DOHH2 (cell line): ENCODE measurements at regions not wholly inside any gene's neighbourhood (a gene's known extent, or its start where the extent isn't known, plus 50 kb on each side); places are given as distances from the start of the nearest gene placed in this dataset.

Experiments
- H3F3A ChIP-seq: fragments of 200-600 bp; sonication (generic), shearing (Covaris generic); 2 replicates; pipeline ENCODE4 v1.6.0; 2016; ENCODE audit warnings: antibody characterized with exemption, mild to moderate bottlenecking; ENCODE audit not compliant: control insufficient read depth, insufficient read depth
- H3K27ac ChIP-seq: fragments of 200-600 bp; sonication (generic); 2 replicates; pipeline ENCODE4 v1.5.1; 2014; ENCODE audit warnings: low read depth, mild to moderate bottlenecking, low read length, moderate library complexity
- H3K27me3 ChIP-seq: fragments of 200-600 bp; sonication (generic); 2 replicates; pipeline ENCODE4 v1.6.1; 2014; ENCODE audit warnings: mild to moderate bottlenecking, low read length, mixed read lengths; ENCODE audit not compliant: control insufficient read depth
- H3K36me3 ChIP-seq: fragments of 200-600 bp; sonication (generic); 2 replicates; pipeline ENCODE4 v1.6.1; 2014; ENCODE audit warnings: mild to moderate bottlenecking, low read length, moderate library complexity, mixed read lengths; ENCODE audit not compliant: control insufficient read depth
- H3K4me1 ChIP-seq: fragments of 200-600 bp; sonication (generic); 2 replicates; pipeline ENCODE4 v1.6.1; 2014; ENCODE audit warnings: mild to moderate bottlenecking, low read length, mixed read lengths; ENCODE audit not compliant: control insufficient read depth
- H3K4me2 ChIP-seq: fragments of 200-600 bp; sonication (generic); 2 replicates; pipeline ENCODE4 v1.6.0; 2014; ENCODE audit warnings: mild to moderate bottlenecking, low read length, moderate library complexity
- H3K4me3 ChIP-seq: fragments of 200-600 bp; sonication (generic); 2 replicates; pipeline ENCODE4 v1.5.1; 2014; ENCODE audit warnings: mild to moderate bottlenecking, low read length, mixed read lengths
- H3K79me2 ChIP-seq: fragments of 200-600 bp; sonication (generic); 2 replicates; pipeline ENCODE4 v1.6.1; 2014; ENCODE audit warnings: mild to moderate bottlenecking, low read length, mixed read lengths; ENCODE audit not compliant: control insufficient read depth
- H3K9me2 ChIP-seq: fragments of 200-600 bp; sonication (generic); replicated peaks from 2 replicates; pipeline ENCODE4 v1.6.1; 2014; ENCODE audit warnings: mild to moderate bottlenecking, low read length, mixed read lengths; ENCODE audit not compliant: control insufficient read depth
- H3K9me3 ChIP-seq: fragments of 200-600 bp; sonication (generic); 2 replicates; pipeline ENCODE4 v1.6.1; 2014; ENCODE audit warnings: antibody characterized with exemption, low read length, mixed read lengths; ENCODE audit not compliant: control insufficient read depth, insufficient read depth
- H4K20me1 ChIP-seq: fragments of 200-600 bp; sonication (generic); 2 replicates; pipeline ENCODE4 v1.6.0; 2014; ENCODE audit warnings: low read depth, mild to moderate bottlenecking, antibody characterized with exemption, low read length, moderate library complexity; ENCODE audit not compliant: control insufficient read depth, insufficient read depth
- EZH2phosphoT487 ChIP-seq: fragments of 200-600 bp; sonication (generic); IDR thresholded peaks from 2 replicates; pipeline ENCODE4 v1.6.1; 2017; ENCODE audit warnings: borderline replicate concordance, mild to moderate bottlenecking, antibody characterized with exemption, low read length, moderate library complexity, mixed read lengths
- TF ChIP-seq, protein P1 (sequence below): fragments of 200-600 bp; sonication (generic); IDR thresholded peaks from one replicate; pipeline ENCODE4 v1.5.1; 2014; ENCODE audit warnings: antibody characterized with exemption, mild to moderate bottlenecking, low read depth, low read length; ENCODE audit not compliant: poor library complexity, severe bottlenecking

DNA sequence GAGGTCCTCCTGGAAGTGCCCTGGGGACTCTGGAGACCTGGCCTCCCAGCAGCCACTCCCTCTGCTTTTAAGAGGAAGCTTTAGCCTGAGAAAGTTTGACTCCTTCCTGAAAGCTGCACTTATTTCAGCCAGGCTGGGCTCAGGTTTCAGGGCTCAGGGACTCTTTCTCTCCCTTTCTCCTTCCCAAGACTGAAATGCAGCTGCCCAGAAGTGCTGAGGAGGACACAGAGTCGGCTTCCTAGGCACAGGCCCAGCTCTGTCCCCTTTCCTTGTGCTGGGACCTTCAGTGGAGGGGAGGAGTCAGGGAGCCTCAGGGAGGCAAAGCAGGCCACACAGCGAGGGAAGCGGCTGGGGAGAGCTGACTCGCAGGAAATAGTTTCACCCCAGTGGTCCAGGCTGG is 137.3 kb downstream of the NAV1 start:
- Histone ChIP-seq H3K4me3 (no peak overlapping the region), H3K36me3 (no peaks in the 10 kb centered on the region), H3K79me2 (no peaks in the 10 kb centered on the region), H3F3A (no peaks in the 10 kb centered on the region), H3K9me2 (no peaks in the 10 kb centered on the region), H3K27me3 (peaks cover 13% of the 10 kb centered on the region), H3K27ac (no peak overlapping the region), H4K20me1 (no peaks in the 10 kb centered on the region), H3K4me1 (no peaks in the 10 kb centered on the region), H3K9me3 (no peaks in the 10 kb centered on the region), H3K4me2 (no peak overlapping the region)
- TF ChIP-seq, protein P1, sequence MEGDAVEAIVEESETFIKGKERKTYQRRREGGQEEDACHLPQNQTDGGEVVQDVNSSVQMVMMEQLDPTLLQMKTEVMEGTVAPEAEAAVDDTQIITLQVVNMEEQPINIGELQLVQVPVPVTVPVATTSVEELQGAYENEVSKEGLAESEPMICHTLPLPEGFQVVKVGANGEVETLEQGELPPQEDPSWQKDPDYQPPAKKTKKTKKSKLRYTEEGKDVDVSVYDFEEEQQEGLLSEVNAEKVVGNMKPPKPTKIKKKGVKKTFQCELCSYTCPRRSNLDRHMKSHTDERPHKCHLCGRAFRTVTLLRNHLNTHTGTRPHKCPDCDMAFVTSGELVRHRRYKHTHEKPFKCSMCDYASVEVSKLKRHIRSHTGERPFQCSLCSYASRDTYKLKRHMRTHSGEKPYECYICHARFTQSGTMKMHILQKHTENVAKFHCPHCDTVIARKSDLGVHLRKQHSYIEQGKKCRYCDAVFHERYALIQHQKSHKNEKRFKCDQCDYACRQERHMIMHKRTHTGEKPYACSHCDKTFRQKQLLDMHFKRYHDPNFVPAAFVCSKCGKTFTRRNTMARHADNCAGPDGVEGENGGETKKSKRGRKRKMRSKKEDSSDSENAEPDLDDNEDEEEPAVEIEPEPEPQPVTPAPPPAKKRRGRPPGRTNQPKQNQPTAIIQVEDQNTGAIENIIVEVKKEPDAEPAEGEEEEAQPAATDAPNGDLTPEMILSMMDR = no peak
- no peak for TF ChIP-seq EZH2phosphoT487

DNA sequence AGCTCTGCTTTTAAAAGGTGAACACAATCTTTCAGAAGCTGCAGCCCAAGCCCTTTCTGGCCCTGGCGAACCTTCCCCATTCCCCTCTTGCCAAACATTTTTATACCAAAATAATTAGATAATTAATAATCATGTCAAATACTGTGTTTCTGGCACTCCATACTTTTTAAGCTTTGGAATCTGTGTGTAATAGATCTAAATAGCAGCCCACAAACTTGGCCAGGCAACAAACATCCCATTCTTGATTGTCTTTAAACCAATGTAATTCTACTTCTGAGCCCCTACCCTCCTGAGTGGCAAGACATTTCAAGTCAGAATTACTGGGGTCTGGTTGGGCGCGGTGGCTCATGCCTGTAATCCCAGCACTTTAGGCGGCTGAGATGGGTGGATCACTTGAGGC is 137.7 kb downstream of the NAV1 start:
- H3K4me1 ChIP-seq = no peaks in the 10 kb centered on the region
- H3K4me3 ChIP-seq = no peak overlapping the region
- H3K9me3 ChIP-seq = no peaks in the 10 kb centered on the region
- peaks cover 13% of the 10 kb centered on the region for H3K27me3 ChIP-seq
- H3K36me3 ChIP-seq = no peaks in the 10 kb centered on the region
- H3K9me2 ChIP-seq = no peaks in the 10 kb centered on the region
- H3K79me2 ChIP-seq = no peaks in the 10 kb centered on the region
- TF ChIP-seq, protein P1 = no peak
- no peak for TF ChIP-seq EZH2phosphoT487
- H3K27ac ChIP-seq = no peak overlapping the region
- no peaks in the 10 kb centered on the region for H4K20me1 ChIP-seq
- no peaks in the 10 kb centered on the region for H3F3A ChIP-seq
- no peak overlapping the region for H3K4me2 ChIP-seq

DNA sequence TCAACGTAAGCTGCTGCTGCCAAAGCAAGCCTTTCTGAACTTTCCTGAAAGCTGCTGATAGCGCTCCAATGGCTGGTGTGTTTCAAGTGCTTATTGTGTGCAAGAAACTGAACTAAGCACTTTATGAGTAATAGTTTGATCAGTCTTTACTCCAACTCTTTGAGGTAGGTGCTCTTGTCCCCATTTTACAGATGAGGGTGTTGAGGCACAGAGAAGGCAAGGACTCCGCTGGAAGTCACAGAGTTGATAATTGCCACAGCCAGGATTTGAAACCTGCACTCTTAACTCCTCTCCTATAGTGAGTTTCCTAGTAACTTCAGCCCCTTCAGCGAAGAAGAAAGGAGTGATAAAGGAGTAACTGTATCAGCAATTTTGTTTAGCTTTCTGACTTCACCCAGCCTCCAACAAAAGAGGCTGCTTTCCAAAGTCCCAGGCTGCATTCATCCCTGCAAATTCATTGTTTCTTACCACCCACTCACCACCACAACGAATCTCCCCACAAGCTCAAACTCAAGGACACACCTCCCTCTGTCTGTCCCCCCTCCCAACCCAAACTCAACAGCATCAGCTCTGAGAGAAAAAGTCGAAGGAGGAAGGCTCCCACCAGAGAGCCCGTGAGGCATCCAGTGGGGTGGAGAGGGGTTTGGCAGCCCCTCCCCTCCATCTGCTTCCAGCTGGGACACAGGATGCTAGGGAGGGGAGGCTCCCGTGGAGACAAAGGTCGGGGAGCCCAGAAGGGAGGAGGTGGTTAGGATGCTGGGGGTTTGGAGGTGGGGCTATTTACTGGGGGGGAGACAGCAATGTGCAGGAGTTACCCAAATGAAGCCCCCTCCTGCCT is 139.6 kb downstream of the NAV1 start:
- TF ChIP-seq EZH2phosphoT487 = no peak
- Histone ChIP-seq H3K9me2 (no peaks in the 10 kb centered on the region), H3F3A (no peaks in the 10 kb centered on the region), H4K20me1 (no peaks in the 10 kb centered on the region), H3K36me3 (no peaks in the 10 kb centered on the region), H3K4me1 (no peaks in the 10 kb centered on the region), H3K27me3 (peaks cover 9% of the 10 kb centered on the region), H3K27ac (no peak overlapping the region), H3K9me3 (no peaks in the 10 kb centered on the region), H3K79me2 (no peaks in the 10 kb centered on the region), H3K4me3 (no peak overlapping the region), H3K4me2 (no peak overlapping the region)

DNA sequence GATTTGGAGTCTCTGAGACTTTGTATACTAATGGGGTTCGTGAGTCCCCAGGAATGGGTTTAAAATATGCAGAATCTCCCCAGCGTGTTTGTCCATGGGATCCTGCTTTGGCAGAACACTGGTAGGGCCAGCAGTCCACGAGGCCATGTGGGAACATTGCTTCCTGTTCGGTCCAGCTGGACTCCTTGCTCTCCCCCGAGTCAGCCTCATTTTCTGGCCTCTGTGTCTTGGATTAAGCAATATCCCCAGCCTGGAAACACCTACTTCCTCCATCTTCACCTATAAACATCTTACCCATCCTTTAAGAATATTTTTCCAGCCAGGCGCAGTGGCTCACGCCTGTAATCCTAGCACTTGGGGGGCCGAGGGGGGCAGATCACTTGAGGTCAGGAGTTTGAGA is 142.4 kb downstream of the NAV1 start:
- no peaks in the 10 kb centered on the region for H3K4me1 ChIP-seq
- H3F3A ChIP-seq = no peaks in the 10 kb centered on the region
- no peaks in the 10 kb centered on the region for H3K79me2 ChIP-seq
- H3K9me2 ChIP-seq = no peaks in the 10 kb centered on the region
- no peaks in the 10 kb centered on the region for H4K20me1 ChIP-seq
- H3K27ac ChIP-seq = no peak overlapping the region
- no peaks in the 10 kb centered on the region for H3K36me3 ChIP-seq
- TF ChIP-seq EZH2phosphoT487 = no peak
- TF ChIP-seq, protein P1 = no peak
- H3K9me3 ChIP-seq = no peaks in the 10 kb centered on the region
- no peak overlapping the region for H3K4me3 ChIP-seq
- peaks cover 9% of the 10 kb centered on the region for H3K27me3 ChIP-seq
- no peak overlapping the region for H3K4me2 ChIP-seq
